NT2/D1 (cell line): ENCODE measurements at regions not wholly inside any gene's neighbourhood (a gene's known extent, or its start where the extent isn't known, plus 50 kb on each side); places are given as distances from the start of the nearest gene placed in this dataset.

Experiments used
- SUZ12 ChIP-seq: IDR thresholded peaks from 2 replicates; pipeline ENCODE4 v1.6.1; 2011; ENCODE audit not compliant: insufficient read length, insufficient read depth; ENCODE audit errors: extremely low read depth
- YY1 ChIP-seq: IDR thresholded peaks from 2 replicates; pipeline ENCODE4 v1.6.1; 2011; ENCODE audit not compliant: insufficient read length, insufficient read depth
- ZNF274 ChIP-seq: IDR thresholded peaks from 2 replicates; pipeline ENCODE4 v1.6.1; 2011; ENCODE audit warnings: mild to moderate bottlenecking, low read depth, low read length

- TF ChIP-seq ZNF274 (no peak), SUZ12 (no peak), YY1 (no peak)
Measured at GRCh38 chr5:79858410-79858723, 132.7 kb downstream of the MTX3 start.
